ENCODE measurements at regions not wholly inside any gene's neighbourhood (a gene's known extent, or its start where the extent isn't known, plus 50 kb on each side); places are given as distances from the start of the nearest gene placed in this dataset.
"Not testable (repeated sequence)": the region's sequence is repeated elsewhere in the genome, so short reads cannot be mapped to it uniquely, and the experiment has no call there.

DNA sequence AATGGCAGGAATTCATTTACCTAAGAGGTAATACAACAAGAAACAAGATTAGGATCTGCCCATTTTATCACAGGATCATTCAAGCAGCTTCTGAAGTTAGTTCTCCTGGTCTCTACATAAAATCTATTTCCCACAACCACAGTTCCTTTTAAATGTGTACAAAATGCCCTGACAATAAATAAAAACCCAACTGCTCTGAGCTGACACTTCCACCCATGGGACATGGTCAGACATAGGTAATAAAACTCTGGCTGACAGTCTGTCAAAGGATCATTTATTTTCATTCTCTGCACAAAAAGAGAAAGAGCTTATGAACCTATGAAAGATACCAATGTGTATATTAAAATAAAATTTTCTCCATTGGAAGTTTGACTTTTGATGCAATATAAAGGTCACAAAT, 145.4 kb upstream of the PALMD start:
- no peak overlapping the region for H3K4me3 ChIP-seq (replicated peaks; ENCODE audit: low read depth, low read length)
- TF ChIP-seq, protein P1, sequence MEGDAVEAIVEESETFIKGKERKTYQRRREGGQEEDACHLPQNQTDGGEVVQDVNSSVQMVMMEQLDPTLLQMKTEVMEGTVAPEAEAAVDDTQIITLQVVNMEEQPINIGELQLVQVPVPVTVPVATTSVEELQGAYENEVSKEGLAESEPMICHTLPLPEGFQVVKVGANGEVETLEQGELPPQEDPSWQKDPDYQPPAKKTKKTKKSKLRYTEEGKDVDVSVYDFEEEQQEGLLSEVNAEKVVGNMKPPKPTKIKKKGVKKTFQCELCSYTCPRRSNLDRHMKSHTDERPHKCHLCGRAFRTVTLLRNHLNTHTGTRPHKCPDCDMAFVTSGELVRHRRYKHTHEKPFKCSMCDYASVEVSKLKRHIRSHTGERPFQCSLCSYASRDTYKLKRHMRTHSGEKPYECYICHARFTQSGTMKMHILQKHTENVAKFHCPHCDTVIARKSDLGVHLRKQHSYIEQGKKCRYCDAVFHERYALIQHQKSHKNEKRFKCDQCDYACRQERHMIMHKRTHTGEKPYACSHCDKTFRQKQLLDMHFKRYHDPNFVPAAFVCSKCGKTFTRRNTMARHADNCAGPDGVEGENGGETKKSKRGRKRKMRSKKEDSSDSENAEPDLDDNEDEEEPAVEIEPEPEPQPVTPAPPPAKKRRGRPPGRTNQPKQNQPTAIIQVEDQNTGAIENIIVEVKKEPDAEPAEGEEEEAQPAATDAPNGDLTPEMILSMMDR (IDR thresholded peaks at IDR 0.05; ENCODE audit: low read depth, low read length, missing control alignments) = no peak
- no peak for DNase-seq (ENCODE audit: extremely low read depth, low read depth)

DNA sequence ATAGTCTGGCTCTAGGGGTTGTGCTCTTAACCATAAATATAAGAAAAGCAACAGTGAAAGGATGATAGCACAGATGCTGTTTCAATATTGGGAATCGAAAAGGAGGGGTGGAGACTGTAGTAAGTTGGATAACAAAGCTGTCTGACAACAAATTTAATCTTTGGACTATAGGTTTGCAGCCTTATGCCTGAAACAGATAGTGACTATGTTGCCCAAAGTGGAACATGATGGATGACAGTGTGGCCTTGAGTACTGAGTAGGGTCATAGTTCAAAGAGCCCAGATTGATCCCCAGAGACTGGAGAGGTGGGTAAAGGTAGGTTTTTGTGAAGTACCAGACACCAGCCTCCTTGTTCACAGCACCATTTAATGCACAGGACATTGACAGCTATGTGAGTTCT, 144.0 kb upstream of the PALMD start:
- no peak for DNase-seq (ENCODE audit: extremely low read depth, low read depth)
- TF ChIP-seq, protein P1 (IDR thresholded peaks at IDR 0.05; ENCODE audit: low read depth, low read length, missing control alignments) = no peak
- H3K4me3 ChIP-seq (replicated peaks; ENCODE audit: low read depth, low read length) = no peak overlapping the region

DNA sequence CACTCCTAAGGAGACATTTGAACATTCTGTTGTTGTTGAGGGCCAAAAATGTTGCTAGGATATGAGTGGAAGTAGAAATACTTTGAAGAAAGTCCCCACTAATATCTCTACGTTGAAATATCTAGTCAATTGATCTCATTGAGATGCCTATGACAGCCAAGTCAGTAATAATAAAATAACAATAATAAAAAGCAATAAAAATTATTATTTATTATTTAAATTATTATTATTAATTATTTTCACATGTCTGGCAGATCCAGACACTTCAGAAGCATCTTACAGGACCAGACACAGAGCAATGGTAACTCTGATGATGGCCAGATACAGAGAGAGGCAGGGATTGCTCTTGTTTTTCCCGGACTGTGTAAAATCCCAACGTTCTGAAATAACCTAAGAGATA, 143.5 kb upstream of the PALMD start:
- no peak overlapping the region for H3K4me3 ChIP-seq (replicated peaks; ENCODE audit: low read depth, low read length)
- TF ChIP-seq, protein P1 (IDR thresholded peaks at IDR 0.05; ENCODE audit: low read depth, low read length, missing control alignments) = no peak
- DNase-seq (ENCODE audit: extremely low read depth, low read depth) = no peak

DNA sequence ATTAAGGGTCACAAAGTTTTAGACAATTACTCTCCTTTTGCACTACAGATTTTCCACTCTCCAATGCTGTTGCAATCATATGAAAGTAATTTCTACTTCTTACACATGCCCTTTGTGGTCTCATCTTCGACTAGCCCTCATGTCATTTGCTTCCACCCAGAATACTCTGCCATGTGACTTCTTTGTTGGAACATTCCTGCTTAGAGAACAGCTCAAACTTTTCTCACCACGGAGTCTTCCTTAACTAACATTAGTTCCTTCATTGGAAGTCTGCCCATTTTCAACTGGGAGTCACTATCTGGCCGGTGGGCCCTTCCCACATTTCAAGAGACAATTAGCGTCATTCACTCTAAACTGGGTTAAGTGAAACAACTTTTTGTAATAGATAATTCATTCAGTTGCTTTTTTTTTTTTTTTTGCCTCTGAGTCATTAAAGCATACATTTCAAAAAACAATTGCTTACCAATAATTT, 142.6 kb upstream of the PALMD start:
- no peak overlapping the region for H3K4me3 ChIP-seq (replicated peaks; ENCODE audit: low read depth, low read length)
- DNase-seq (ENCODE audit: extremely low read depth, low read depth) = no peak
- TF ChIP-seq, protein P1 (IDR thresholded peaks at IDR 0.05; ENCODE audit: low read depth, low read length, missing control alignments) = no peak

DNA sequence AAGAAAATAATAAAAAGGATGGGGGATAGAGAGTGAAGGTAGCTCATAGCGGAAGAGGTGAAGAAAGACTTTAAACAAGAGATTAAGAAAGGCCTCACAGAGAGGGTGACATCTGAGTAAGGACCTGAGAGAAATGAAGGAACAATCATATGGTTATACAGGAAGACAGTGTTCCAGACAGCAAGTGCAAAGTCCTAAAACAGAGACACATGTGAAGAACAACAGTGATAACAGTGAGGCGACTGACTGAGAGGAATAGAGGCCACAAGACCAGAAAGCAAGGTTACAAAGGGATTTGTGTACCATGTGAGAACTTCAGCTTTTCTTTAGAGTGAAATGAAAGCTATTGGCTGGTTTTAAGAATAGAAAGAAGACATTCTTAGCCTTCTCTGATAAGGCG, 141.6 kb upstream of the PALMD start:
- TF ChIP-seq, protein P1 (IDR thresholded peaks at IDR 0.05; ENCODE audit: low read depth, low read length, missing control alignments) = no peak
- H3K4me3 ChIP-seq (replicated peaks; ENCODE audit: low read depth, low read length) = no peak overlapping the region
- no peak for DNase-seq (ENCODE audit: extremely low read depth, low read depth)

DNA sequence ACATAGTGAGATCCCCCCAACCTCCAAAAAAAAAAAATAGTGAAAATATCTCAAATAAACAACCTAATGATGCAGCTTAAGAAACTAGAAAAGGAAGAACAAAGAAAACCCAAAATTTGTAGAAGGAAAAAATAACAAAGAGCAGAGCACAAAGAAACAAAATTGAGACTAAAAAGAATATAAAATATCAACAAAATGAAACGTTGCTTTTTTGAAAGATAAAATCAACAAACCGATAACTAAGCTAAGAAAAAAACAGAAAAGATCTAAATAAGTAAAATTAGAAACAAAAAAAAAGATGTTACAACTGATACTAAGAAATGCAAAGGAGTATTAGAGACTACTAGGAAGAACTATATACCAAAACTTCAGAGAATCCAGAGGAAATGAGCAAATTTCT, 139.3 kb upstream of the PALMD start:
- DNase-seq (ENCODE audit: extremely low read depth, low read depth) = no peak
- no peak overlapping the region for H3K4me3 ChIP-seq (replicated peaks; ENCODE audit: low read depth, low read length)
- TF ChIP-seq, protein P1 (IDR thresholded peaks at IDR 0.05; ENCODE audit: low read depth, low read length, missing control alignments) = no peak

DNA sequence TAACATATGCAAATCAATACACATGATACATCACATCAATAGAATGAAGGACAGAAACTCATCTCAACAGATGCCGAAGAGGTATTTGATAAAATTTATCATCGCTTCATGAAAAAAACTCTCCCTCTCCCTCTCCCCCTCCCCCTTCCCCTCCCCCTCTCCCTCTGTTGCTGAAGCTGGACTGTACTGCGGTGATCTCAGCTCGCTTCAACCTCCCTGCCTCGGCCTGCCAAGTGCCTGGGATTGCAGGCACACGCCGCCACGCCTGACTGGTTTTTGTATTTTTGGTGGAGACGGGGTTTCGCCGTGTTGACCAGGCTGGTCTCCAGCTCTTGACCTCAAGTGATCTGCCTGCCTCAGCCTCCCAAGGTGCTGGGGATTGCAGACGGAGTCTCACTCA, 138.5 kb upstream of the PALMD start:
- DNase-seq (ENCODE audit: extremely low read depth, low read depth) = not testable (repeated sequence)

More for the DNA sequence above, 138.5 kb upstream of the PALMD start:
- H3K4me3 ChIP-seq (replicated peaks; ENCODE audit: low read depth, low read length) = not testable (repeated sequence)
